D341Med (cell line): ENCODE measurements at regions not wholly inside any gene's neighbourhood (a gene's known extent, or its start where the extent isn't known, plus 50 kb on each side); places are given as distances from the start of the nearest gene placed in this dataset.
"Not testable (repeated sequence)": the region's sequence is repeated elsewhere in the genome, so short reads cannot be mapped to it uniquely, and the experiment has no call there.

Experiments used
- DNase-seq: peaks from one replicate; pipeline ENCODE4 v3.0.0; 2012; ENCODE audit warnings: low spot score

GRCh38 chr2:38483776-38484501 lies 106.9 kb upstream of the ATL2 start:
- DNase-seq: no peak

GRCh38 chr2:38482710-38483109 lies 105.6 kb upstream of the ATL2 start:
- DNase-seq: not testable (repeated sequence)

DNA sequence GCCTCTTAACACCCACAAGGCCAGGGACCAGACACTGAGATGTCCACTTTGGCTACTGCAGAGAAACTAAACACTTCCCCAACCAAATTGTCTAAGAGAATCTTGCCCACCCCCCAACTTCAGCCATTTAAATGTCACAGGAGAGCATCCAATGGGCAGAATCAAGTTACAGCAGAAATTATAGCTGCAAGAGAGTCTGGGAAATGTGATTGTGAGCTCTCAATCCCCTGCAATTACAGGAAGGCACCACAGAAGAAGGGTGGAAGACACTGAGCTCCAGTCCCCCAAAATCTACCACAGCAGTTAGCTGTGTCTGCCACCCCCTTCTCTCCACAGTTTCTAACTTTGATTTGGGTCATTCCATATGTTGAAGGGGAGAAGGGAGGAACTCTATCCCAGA lies 103.5 kb upstream of the ATL2 start:
- DNase-seq: no peak

DNA sequence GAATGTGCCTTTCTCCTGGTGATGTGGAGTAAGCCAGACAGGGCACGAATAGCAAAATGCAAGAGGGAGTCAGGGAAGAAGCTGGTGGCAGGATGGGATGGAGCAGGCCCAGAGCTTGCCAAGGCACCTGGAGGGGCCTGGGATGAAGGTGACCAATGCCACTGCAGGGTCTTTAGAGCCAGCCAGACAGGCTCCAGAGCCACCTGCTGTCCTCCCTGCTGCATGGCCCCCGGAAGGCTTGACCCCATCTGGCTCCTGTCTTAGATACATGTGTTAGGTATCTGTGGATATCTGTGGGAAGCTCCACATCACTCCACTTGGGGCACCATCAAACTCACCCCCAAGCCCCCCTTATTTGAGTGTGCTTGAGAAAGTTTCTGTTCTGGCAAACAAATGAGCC lies 99.9 kb upstream of the ATL2 start:
- no peak for DNase-seq

- no peak for DNase-seq
These were observed 98.5 kb upstream of the ATL2 start for GRCh38 chr2:38475567-38475881.

GRCh38 chr2:38474715-38475566 lies 97.9 kb upstream of the ATL2 start:
- DNase-seq: no peak

- no peak for DNase-seq
These were observed 97.0 kb upstream of the ATL2 start for GRCh38 chr2:38474021-38474456.

- DNase-seq: no peak
These were observed 96.4 kb upstream of the ATL2 start for GRCh38 chr2:38473333-38474005.

DNA sequence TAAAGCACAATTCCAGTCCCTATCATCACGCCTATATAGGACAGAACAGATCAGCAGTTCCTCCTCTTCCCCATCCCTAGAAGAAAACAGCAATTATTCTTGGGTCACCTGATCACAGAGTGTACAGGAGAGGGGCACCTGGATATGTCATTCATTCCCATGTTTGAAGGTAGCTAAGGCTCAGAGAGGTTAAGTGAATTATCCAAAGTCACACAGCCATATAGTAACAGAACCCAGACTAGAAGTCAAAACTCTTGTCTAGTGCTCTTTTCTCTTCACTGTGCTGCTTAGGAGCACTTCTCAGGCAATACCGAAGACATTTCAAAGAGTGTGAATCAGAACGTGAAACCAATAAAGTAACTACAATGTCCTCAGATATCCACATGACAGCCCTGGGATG lies 93.0 kb upstream of the ATL2 start:
- no peak for DNase-seq

DNA sequence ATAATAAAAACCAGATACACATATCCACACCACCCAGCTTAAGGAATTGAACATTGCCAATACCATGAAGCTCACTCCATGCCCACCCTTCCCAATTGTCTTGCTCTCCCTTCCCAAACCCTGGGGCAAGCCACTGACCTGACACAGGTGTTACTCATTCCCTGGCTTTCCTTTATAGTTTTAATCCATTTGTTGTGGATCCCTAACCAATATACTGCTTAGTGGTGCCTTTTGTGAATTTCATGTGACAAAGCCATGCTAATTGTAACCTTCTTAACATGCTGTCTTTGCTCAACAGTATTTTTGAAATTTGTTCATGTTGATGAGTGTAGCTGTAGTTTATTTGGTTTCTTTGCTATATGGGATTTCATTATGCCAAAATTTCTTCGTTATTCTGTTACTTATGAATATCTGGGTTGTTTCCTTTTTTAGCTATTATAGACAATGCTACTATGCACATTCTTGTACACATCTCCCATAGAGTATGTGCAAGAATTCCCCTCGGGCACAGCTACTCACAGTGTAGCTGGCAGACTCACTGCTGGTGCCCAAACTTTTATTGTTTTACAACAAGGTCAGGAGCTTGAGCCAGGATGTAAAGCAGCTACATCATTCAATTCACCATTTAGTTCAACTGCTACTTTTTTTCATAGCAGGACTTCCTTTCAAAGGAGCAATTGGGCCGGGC lies 90.8 kb upstream of the ATL2 start:
- DNase-seq: no peak

- DNase-seq: no peak
These were observed 90.0 kb upstream of the ATL2 start for GRCh38 chr2:38466876-38467767.

DNA sequence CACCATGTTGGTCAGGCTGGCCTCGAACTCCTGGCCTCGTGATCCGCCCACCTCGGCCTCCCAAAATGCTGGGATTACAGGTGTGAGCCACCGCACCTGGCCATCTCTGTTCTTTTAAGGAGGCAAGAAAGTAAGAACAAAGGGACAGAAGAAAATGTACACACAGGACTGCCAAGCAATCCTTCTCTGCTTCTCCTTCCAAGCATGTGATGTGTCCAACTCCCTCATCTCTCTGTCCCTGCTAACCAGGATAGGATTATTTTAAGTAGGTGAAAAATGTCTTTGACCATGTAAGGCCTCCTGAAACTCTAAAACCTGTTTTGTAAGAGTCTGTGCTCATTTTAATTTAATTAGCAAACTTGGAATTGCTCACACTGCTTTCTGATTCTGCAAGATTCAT lies 89.3 kb upstream of the ATL2 start:
- no peak for DNase-seq

DNA sequence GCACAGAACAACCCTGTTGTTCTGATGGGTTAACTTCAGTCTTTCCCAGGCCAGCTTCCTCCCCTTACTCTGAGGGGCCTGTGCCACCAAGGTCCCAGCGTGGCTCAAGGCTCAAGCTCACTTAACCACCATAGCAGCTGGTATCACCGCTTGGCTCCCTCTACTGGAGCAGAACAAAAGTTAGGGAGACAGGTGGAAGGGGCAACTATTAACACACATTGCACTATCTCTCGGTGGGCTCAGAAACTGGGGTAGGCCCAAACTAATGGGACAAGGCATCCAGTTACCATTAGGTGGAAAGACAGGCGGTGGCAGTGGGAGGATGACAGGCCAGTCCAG lies 88.7 kb upstream of the ATL2 start:
- DNase-seq: peak; percentile 67

DNA sequence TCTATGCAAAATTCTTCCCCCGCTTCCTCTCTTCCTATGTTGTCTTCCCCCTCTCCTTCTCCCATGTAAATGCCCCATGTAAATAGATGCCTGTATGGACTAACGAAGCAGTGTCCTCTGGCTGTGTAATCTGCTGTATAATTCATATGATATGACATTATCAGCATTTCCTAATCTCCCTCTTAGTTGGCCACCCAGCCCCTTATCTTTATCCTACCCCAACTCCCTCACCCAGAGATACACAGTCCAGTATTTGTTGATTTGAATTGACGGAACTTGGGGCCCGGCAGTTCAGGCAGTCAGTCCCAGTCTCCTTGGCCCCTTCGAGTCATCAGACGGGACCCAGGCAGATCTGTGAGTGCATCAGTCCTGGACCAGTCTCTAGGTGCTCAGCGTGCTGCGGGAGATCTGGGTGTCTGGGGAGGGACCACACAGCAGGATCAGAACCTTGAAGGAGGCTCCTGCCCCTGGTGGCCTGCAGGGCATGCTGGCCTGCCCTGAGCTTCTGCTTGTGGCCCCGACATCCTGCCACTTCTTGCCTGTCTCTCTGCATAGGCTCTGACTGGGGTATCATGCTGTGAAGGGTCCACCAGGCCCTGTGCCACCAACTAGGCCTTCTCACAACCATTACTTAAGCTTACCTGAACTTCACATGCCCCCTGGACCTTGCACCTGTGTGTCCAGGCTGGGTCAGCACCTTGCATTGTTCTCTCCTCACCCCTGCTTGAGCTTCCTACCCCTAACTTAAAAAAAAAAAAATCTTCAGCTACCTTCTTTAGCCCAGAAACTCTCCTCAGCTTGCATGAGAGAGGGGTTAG lies 88.1 kb upstream of the ATL2 start:
- no peak for DNase-seq

GRCh38 chr2:38463752-38464151 lies 86.7 kb upstream of the ATL2 start:
- DNase-seq: no peak

- no peak for DNase-seq
These were observed 85.1 kb upstream of the ATL2 start for GRCh38 chr2:38462121-38462661.

DNA sequence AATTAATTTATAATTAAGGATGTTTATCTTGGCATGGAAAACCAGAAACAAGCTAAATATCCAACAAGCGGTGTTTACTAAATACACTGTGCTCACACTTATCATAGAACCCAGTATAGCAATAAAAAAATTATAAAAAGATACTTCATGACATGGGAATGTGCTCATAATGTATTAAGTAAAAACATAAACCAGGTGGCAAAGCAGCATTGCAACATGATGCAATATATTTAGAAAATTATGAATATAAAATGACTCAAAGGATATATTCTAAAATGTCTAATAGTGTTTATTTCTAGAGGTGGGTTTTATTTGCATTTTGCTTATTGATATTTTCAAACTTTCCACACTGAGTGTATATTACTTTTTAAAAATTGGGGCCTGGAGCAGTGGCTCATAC lies 84.4 kb upstream of the ATL2 start:
- DNase-seq: no peak

GRCh38 chr2:38460313-38460712 lies 83.2 kb upstream of the ATL2 start:
- no peak for DNase-seq

GRCh38 chr2:38454081-38454480 lies 77.0 kb upstream of the ATL2 start:
- DNase-seq: no peak

GRCh38 chr2:38451778-38452177 lies 74.7 kb upstream of the ATL2 start:
- DNase-seq: not testable (repeated sequence)
